HG03520 (cell line): ENCODE measurements at regions not wholly inside any gene's neighbourhood (a gene's known extent, or its start where the extent isn't known, plus 50 kb on each side); places are given as distances from the start of the nearest gene placed in this dataset.
"Not testable (repeated sequence)": the region's sequence is repeated elsewhere in the genome, so short reads cannot be mapped to it uniquely, and the experiment has no call there.

Source experiments
- ATAC-seq: cut with Tn5 transposase; IDR thresholded peaks from one replicate; pipeline ENCODE4 v1.9.1; 2021; ENCODE audit warnings: mild to moderate bottlenecking, moderate library complexity; ENCODE audit not compliant: unreplicated experiment

- not testable (repeated sequence) for ATAC-seq
Measured at GRCh38 chr4:137405833-137406232, 126.5 kb downstream of the PCDH18 start.

DNA sequence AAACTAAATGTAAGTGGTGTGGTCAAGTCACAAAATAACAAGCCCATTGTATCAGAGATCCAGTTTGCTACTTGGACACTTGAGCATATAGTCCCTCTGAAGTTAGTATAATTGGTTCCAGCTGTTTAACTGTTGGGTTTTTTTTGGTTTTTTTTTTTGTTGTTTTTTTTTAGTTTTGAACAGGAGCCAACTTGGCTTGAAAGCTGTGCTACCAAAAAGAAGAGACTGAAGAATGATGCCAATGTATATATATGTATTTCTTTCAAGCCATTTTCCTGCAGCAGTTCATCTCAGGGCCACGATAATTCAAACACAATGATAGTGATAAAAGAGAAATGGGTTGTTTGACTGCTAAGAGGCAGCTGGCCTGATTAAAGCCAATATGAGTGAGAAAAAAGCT is 138.3 kb downstream of the PCDH18 start:
- no peak for ATAC-seq

DNA sequence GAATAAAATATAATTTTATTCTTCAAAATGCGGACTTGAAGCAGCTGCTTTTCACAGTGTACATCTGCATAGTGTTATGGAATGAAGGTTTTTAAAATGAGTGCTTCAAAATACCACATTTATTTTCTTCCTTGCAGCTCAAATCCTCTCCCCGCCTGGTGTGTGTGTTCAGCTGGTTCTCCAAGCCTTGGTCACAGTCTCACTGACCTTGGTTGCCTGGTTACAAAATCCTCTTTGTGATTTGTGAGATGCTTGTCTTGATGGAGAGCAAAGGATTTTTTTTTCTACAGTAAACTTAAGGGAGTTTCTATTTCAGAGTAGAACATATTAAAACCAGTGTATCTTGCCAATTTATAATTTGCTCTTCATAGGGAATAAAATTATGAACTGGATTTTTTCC is 139.2 kb downstream of the PCDH18 start:
- no peak for ATAC-seq

GRCh38 chr4:137390707-137391106 is 141.6 kb downstream of the PCDH18 start:
- ATAC-seq = no peak

DNA sequence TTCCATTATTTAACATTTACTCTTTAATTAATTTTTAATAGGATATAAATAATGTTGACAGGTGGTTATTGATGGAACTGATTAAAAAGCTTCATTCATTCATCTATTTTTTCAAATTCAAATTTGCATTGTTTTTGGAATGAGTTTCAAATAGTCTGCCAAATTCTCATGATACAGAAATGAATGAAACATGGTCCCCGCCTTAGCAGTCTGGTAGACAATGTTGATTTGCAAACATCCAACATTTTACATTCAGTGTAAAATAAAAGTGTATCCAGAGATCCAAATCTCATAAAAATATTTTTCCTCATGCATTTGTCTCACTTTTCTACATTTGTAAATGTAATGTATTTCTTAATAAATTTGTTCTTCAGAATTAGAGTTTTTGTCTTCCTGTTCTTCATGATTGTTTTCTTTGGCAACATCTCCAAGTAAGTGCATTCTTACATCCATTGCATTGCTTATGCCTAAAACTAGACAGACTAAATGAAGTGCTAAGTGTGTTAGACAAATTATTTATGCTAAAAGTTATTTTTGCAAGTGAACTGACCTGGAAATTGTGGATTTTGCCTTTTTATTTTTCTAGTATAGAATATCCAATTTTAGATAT is 142.3 kb downstream of the PCDH18 start:
- ATAC-seq = no peak

GRCh38 chr4:137387924-137388323 is 144.4 kb downstream of the PCDH18 start:
- no peak for ATAC-seq

GRCh38 chr4:137384476-137384875 is 147.8 kb downstream of the PCDH18 start:
- no peak for ATAC-seq

DNA sequence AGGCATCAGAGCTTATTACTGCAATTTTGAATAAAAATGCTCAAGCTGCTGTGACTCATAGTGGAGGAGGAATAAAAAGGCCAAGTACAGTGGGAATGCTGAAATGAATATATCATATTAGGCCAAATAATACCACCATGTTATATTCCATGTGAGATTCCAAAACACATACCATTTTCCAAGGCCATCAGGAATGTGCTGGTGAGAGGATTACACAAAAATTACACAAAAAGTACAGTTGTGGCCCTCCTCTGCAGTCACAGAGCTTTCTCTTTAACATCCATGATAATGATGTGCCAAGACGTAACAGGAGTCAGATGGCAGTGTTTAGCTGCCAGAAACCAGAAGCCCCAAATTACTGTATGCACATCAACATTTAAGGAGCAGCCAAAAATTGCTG is 153.5 kb downstream of the PCDH18 start:
- ATAC-seq = no peak

GRCh38 chr4:137378393-137378792 is 153.9 kb downstream of the PCDH18 start:
- no peak for ATAC-seq

- ATAC-seq = no peak
Measured at GRCh38 chr4:137376312-137376711, 156.0 kb downstream of the PCDH18 start.

DNA sequence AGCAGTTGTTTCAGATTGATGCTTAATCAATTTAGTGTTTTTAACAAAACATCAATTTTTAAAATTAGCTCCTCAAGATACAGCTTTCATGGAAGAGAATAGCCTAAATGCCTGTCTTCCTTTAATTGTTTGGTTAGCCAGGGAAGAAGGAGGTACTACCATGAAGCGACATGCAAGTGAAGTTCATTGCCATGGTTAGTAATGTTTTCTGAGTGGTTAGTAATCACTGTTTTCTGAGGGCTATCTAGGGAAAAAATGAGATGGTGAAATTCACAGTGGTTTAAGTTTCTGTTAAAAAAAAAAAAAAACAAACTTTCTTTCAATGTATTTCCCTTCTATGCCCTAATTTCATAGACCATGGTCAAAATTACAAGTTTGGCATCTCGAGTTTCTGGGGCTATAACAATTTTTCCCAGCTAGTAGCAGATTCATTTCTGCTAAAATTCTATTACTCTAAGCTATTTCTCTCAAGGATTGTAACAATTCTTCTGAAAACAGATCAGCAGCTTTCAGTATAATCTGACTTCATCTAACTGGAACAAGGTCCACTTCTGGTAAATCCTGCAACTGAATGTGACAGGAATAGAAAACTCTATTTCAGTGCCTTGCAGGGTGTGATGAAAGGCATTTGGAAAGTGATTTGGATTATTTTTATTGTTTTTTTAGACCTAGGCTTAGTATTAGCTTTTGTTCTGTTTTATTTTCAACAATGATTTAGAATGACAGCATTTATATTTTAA is 157.0 kb downstream of the PCDH18 start:
- ATAC-seq = no peak

GRCh38 chr4:137370679-137371078 is 161.6 kb downstream of the PCDH18 start:
- ATAC-seq = no peak

GRCh38 chr4:137370206-137370633 is 162.1 kb downstream of the PCDH18 start:
- ATAC-seq = no peak

- ATAC-seq = no peak
Measured at GRCh38 chr4:137367620-137368019, 164.7 kb downstream of the PCDH18 start.

GRCh38 chr4:137363496-137363895 is 168.8 kb downstream of the PCDH18 start:
- no peak for ATAC-seq

DNA sequence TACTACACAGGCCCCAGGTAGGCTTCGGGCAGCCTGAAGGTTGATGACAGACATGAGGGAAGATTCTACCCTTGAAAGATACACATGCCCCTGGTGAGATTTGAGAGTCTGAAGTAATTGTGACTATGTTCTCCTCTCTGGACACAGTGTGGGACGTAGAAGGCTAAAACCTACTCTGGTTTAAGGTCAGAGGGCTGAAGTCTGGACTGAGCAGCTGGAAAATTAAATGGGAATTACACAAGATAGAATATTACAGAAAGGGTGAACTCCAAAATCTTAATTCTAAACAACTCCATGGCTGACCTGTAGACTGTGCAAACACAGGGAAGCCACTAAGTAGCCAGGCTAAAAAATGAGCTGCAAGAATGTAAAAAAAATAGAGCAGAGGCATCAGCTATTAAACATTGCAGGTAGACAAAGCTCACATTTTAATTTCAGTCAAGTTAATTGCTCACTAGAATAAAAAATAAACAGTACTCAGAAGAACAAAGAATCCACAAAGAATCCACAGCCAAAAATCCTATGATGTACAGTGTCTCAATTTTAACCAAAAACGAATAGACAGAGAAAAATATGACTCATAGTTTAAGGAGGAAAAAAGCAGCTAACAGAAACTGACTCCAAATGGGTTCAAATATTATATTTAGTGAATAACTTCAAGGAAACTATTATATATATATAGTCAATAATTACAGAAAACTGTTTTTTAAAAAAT is 170.4 kb downstream of the PCDH18 start:
- no peak for ATAC-seq

- ATAC-seq = no peak
Measured at GRCh38 chr4:137360761-137361160, 171.5 kb downstream of the PCDH18 start.

DNA sequence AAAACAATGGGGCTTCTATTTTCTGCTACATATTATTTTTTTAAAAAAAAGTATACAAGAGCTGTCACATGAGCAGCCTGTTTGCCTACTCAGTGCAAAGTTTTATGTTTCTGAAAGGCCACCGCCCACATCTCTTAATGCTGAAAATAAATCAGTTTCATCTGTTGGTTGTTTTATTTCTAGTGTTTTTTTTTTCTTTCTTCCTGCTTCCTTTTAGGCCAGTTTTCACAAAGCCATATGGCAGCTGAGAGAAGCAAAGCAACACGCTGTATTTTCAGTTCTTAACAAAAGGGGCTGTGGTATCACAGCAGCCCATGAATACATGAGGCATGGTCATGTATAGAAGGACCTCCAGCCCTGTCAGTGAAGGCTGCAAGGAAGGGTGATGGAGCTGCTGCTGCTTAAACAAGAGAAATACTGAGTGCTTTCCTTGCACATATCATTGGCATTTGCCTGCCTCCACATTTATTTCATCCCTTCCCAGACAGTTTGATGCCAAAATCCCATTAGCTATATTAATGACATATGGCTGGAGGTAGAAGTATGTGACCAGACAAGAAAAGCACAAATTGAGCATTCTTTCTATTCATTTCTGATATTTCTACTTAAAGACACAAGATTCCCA is 172.5 kb downstream of the PCDH18 start:
- ATAC-seq = no peak

DNA sequence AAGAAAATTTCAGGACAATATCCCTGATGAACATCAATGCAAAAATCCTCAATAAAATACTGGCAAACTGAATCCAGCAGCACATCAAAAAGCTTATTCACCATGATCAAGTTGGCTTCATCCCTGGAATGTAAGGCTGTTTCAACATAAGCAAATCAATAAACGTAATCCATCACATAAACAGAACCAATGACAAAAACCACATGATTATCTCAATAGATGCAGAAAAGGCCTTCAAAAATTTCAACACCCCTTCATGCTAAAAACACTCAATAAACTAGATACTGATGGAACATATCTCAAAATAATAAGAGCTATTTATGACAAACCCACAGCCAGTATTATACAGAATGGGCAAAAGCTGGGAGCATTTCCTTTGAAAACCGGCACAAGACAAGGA is 177.7 kb downstream of the PCDH18 start:
- not testable (repeated sequence) for ATAC-seq

DNA sequence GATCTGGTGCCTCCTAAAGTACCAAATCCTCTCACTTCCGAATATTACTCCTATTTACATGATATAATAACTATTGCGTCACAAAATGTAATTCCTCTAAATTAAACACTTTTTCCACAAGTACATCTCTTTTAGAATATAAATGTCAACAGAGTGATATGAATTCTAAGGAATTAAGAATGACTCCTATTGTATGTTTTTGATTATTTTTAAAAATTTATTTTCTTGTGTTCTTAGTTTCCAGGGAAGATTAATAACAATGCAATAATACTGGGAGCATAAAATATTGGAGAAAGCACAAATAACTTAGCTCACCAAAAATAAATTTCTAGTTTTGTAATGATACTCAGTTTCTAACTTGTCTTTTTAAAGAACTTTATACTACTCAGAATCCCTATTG is 184.9 kb downstream of the PCDH18 start:
- no peak for ATAC-seq

GRCh38 chr4:137345597-137345996 is 186.7 kb downstream of the PCDH18 start:
- no peak for ATAC-seq

DNA sequence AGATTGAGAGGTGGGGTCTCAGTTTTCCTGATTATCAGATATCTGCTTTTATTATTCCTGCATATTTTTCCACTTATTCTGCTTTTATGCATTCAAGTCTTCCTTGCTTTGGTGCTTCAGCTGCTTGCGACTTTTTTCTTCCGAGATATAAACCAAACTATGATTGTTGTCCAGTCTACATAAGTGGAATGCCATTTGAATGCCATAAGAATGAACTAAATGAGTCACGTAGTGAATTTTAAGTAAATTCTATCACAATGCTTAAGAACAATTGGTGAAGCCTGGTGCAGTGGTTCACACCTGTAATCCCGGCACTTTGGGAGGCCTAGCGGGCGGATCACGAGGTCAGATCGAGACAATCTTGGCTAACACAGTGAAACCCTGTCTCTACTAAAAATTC is 189.1 kb downstream of the PCDH18 start:
- no peak for ATAC-seq
